ENCODE measurements at regions not wholly inside any gene's neighbourhood (a gene's known extent, or its start where the extent isn't known, plus 50 kb on each side); places are given as distances from the start of the nearest gene placed in this dataset.

- H3K27me3 ChIP-seq (ENCODE audit: low read depth), result no peaks in the 10 kb centered on the region
- DNase-seq (no peak), ATAC-seq (no peak)
- no peak overlapping the region for H3K27ac ChIP-seq
- no peaks in the 10 kb centered on the region for H3K4me1 ChIP-seq
- intact Hi-C loops (cut with DNase I), result no loop called here
- H3K9me3 ChIP-seq, result no peaks in the 10 kb centered on the region
- no peak overlapping the region for H3K4me3 ChIP-seq
- H3K36me3 ChIP-seq, result no peaks in the 10 kb centered on the region
- TF ChIP-seq CTCF (IDR thresholded peaks at IDR 0.05), result no peak
Observed at GRCh38 chr3:117102426-117102825, 392.8 kb downstream of the TUSC7 start.

- Histone ChIP-seq H3K9me3 (no peaks in the 10 kb centered on the region), H3K27ac (no peak overlapping the region), H3K36me3 (no peaks in the 10 kb centered on the region), H3K27me3 (ENCODE audit: low read depth) (no peaks in the 10 kb centered on the region), H3K4me1 (no peaks in the 10 kb centered on the region), H3K4me3 (no peak overlapping the region)
- TF ChIP-seq CTCF (IDR thresholded peaks at IDR 0.05), result no peak
- ATAC-seq, result no peak
- DNase-seq, result no peak
- intact Hi-C loops (cut with DNase I), result no loop called here
Observed at GRCh38 chr3:117103675-117104074, 394.1 kb downstream of the TUSC7 start.

GRCh38 chr3:117104381-117104780 lies 394.8 kb downstream of the TUSC7 start:
- H3K27me3 ChIP-seq (ENCODE audit: low read depth), result no peaks in the 10 kb centered on the region
- no peak for TF ChIP-seq CTCF (IDR thresholded peaks at IDR 0.05)
- DNase-seq (no peak), ATAC-seq (no peak)
- intact Hi-C loops (cut with DNase I), result no loop called here
- H3K27ac ChIP-seq, result no peak overlapping the region
- no peaks in the 10 kb centered on the region for H3K36me3 ChIP-seq
- H3K4me3 ChIP-seq, result no peak overlapping the region
- no peaks in the 10 kb centered on the region for H3K9me3 ChIP-seq
- H3K4me1 ChIP-seq, result no peaks in the 10 kb centered on the region

GRCh38 chr3:117104792-117105191 lies 395.2 kb downstream of the TUSC7 start:
- Histone ChIP-seq H3K9me3 (no peaks in the 10 kb centered on the region), H3K4me1 (no peaks in the 10 kb centered on the region), H3K36me3 (no peaks in the 10 kb centered on the region), H3K27ac (no peak overlapping the region), H3K27me3 (ENCODE audit: low read depth) (no peaks in the 10 kb centered on the region), H3K4me3 (no peak overlapping the region)
- no peak for TF ChIP-seq CTCF (IDR thresholded peaks at IDR 0.05)
- DNase-seq (no peak), ATAC-seq (no peak)
- intact Hi-C loops (cut with DNase I), result no loop called here

- Histone ChIP-seq H3K27ac (no peak overlapping the region), H3K4me3 (no peak overlapping the region), H3K4me1 (no peaks in the 10 kb centered on the region), H3K27me3 (ENCODE audit: low read depth) (no peaks in the 10 kb centered on the region), H3K36me3 (no peaks in the 10 kb centered on the region), H3K9me3 (no peaks in the 10 kb centered on the region)
- TF ChIP-seq CTCF (IDR thresholded peaks at IDR 0.05), result no peak
- intact Hi-C loops (cut with DNase I), result no loop called here
- ATAC-seq (no peak), DNase-seq (no peak)
Observed at GRCh38 chr3:117105686-117106085, 396.1 kb downstream of the TUSC7 start.

- no peak overlapping the region for H3K4me3 ChIP-seq
- no peak for TF ChIP-seq CTCF (IDR thresholded peaks at IDR 0.05)
- H3K4me1 ChIP-seq, result no peaks in the 10 kb centered on the region
- ATAC-seq (no peak), DNase-seq (no peak)
- H3K27me3 ChIP-seq (ENCODE audit: low read depth), result no peaks in the 10 kb centered on the region
- no peak overlapping the region for H3K27ac ChIP-seq
- H3K36me3 ChIP-seq, result no peaks in the 10 kb centered on the region
- intact Hi-C loops (cut with DNase I), result no loop called here
- no peaks in the 10 kb centered on the region for H3K9me3 ChIP-seq
Observed at GRCh38 chr3:117106396-117106795, 396.8 kb downstream of the TUSC7 start.

All from lower lobe of right lung (tissue), 2 donors.